Fibroblast of lung (primary cell): ENCODE measurements at regions not wholly inside any gene's neighbourhood (a gene's known extent, or its start where the extent isn't known, plus 50 kb on each side); places are given as distances from the start of the nearest gene placed in this dataset.

Experiments used
- DNase-seq, 2 donors: peaks; one replicate each; pipeline versions ENCODE4 v3.0.0 to v3.0.0-alpha.2; 2010; ENCODE audit warnings: low read depth in 2 of 2
- H2AFZ ChIP-seq: 2 replicates; pipeline ENCODE4 v1.5.1; 2012; ENCODE audit warnings: low read length, control low read depth, inconsistent platforms
- H3K27ac ChIP-seq: 2 replicates; pipeline ENCODE4 v1.5.1; 2011; ENCODE audit warnings: low read length, control low read depth; ENCODE audit not compliant: insufficient read depth
- H3K27me3 ChIP-seq: 2 replicates; pipeline ENCODE4 v1.5.1; 2011; ENCODE audit warnings: mild to moderate bottlenecking, low read length; ENCODE audit not compliant: control insufficient read depth, insufficient read depth
- H3K36me3 ChIP-seq: 2 replicates; pipeline ENCODE4 v1.5.1; 2011; ENCODE audit warnings: low read length; ENCODE audit not compliant: control insufficient read depth, insufficient read depth
- H3K4me1 ChIP-seq: 2 replicates; pipeline ENCODE4 v1.5.1; 2011; ENCODE audit warnings: low read length; ENCODE audit not compliant: control insufficient read depth, insufficient read depth; ENCODE audit errors: extremely low read depth
- H3K4me2 ChIP-seq: 2 replicates; pipeline ENCODE4 v1.5.1; 2011; ENCODE audit warnings: low read length, control low read depth; ENCODE audit not compliant: insufficient read depth; ENCODE audit errors: extremely low read depth
- H3K4me3 ChIP-seq, 4 experiments: fragments of 200-600 bp in 1 of 4; sonication (generic) in 1 of 4; replicated peaks in 1 of 4; 2 replicates each; pipeline ENCODE4 v1.5.1; 2011 to 2016; ENCODE audit warnings: low read length in 4 of 4, low read depth in 3 of 4, mild to moderate bottlenecking in 3 of 4, control low read depth in 2 of 4, inconsistent platforms in 1 of 4, mixed read lengths in 1 of 4; ENCODE audit not compliant: insufficient read depth in 1 of 4; ENCODE audit errors: control extremely low read depth in 1 of 4
- H3K79me2 ChIP-seq: 2 replicates; pipeline ENCODE4 v1.5.1; 2012; ENCODE audit warnings: mild to moderate bottlenecking, low read length, inconsistent platforms; ENCODE audit not compliant: control insufficient read depth, insufficient read depth
- H3K9ac ChIP-seq: 2 replicates; pipeline ENCODE4 v1.5.1; 2011; ENCODE audit warnings: mild to moderate bottlenecking, low read length, control low read depth; ENCODE audit not compliant: insufficient read depth
- H3K9me3 ChIP-seq: 2 replicates; pipeline ENCODE4 v1.5.1; 2012; ENCODE audit warnings: low read depth, low read length; ENCODE audit not compliant: control insufficient read depth, insufficient read depth
- H4K20me1 ChIP-seq: 2 replicates; pipeline ENCODE4 v1.5.1; 2011; ENCODE audit warnings: low read length; ENCODE audit not compliant: control insufficient read depth, insufficient read depth; ENCODE audit errors: extremely low read depth
- CTCF ChIP-seq, 2 donors: IDR thresholded peaks in 1 of 2; conservative IDR thresholded peaks in 1 of 2; 1 replicate in 1 of 2; 2 replicates in 1 of 2; pipeline ENCODE4 v1.5.1; 2011 to 2012; ENCODE audit warnings: low read length in 2 of 2, control low read depth in 1 of 2, inconsistent platforms in 1 of 2, low read depth in 1 of 2, mild to moderate bottlenecking in 1 of 2
- EZH2 ChIP-seq: IDR thresholded peaks from 2 replicates; pipeline ENCODE4 v1.5.1; 2012; ENCODE audit warnings: low read length, control low read depth, mild to moderate bottlenecking; ENCODE audit errors: missing control alignments

DNA sequence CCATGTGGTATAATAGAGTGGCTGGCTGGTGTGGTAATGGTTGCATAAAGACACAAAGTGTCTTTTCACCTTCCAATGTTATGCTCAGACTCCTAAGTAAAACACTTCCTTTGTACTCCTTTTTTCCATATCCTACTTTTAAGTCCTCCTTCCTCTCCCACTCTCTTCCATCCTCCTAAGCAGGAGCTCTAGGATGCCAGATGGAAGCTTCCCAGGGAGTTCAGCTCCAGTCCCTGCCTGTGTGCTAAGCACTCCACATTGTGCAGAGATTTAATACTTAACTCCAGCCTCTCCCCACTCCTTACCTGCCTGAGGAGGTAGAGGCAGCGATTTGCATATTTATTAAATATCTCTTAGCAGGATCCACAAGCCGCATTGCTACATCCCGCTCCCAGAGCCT lies 60.5 kb upstream of the IGSF21 start:
- Histone ChIP-seq H3K9ac (no peak overlapping the region), H3K4me2 (no peak overlapping the region), H2AFZ (no peak overlapping the region), H3K27me3 (no peaks in the 10 kb centered on the region), H3K4me1 (no peaks in the 10 kb centered on the region), H3K27ac (no peak overlapping the region), H3K36me3 (no peaks in the 10 kb centered on the region), H4K20me1 (no peaks in the 10 kb centered on the region), H3K9me3 (no peaks in the 10 kb centered on the region), H3K79me2 (no peaks in the 10 kb centered on the region), H3K4me3 (no peak overlapping the region)
- no peak for TF ChIP-seq EZH2
- TF ChIP-seq CTCF (conservative IDR thresholded peaks at IDR 0.05 in 1 of 2, IDR thresholded peaks at IDR 0.05 in 1 of 2; ENCODE audit: low read depth in 1 of 2, low read length in 2 of 2): no peak
- DNase-seq: no peak

DNA sequence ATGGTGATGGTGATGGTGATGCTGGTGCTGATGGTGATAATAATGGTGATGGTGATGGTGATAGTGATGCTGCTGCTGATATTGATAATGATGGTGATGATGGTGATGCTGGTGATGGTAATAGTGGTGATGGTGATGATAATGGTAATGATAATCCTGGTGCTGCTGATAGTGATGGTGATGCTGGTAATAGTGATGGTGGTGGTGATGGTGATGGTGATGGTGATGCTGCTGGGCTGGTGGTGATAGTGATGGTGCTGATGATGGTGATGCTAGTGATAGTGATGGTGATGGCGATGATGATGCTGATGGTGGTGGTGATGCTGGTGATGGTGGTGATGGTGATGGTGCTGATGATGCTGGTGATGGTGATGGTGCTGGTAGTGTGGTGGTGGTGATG lies 58.4 kb upstream of the IGSF21 start:
- no peak overlapping the region for H3K27ac ChIP-seq
- TF ChIP-seq EZH2: no peak
- TF ChIP-seq CTCF (conservative IDR thresholded peaks at IDR 0.05 in 1 of 2, IDR thresholded peaks at IDR 0.05 in 1 of 2; ENCODE audit: low read depth in 1 of 2, low read length in 2 of 2): no peak
- H3K4me2 ChIP-seq: no peak overlapping the region
- no peaks in the 10 kb centered on the region for H3K4me1 ChIP-seq
- no peaks in the 10 kb centered on the region for H3K79me2 ChIP-seq
- no peaks in the 10 kb centered on the region for H3K9me3 ChIP-seq
- no peak overlapping the region for H2AFZ ChIP-seq
- H3K27me3 ChIP-seq: no peaks in the 10 kb centered on the region
- H3K4me3 ChIP-seq: no peak overlapping the region
- DNase-seq: no peak
- no peaks in the 10 kb centered on the region for H3K36me3 ChIP-seq
- H3K9ac ChIP-seq: no peak overlapping the region
- H4K20me1 ChIP-seq: no peaks in the 10 kb centered on the region

DNA sequence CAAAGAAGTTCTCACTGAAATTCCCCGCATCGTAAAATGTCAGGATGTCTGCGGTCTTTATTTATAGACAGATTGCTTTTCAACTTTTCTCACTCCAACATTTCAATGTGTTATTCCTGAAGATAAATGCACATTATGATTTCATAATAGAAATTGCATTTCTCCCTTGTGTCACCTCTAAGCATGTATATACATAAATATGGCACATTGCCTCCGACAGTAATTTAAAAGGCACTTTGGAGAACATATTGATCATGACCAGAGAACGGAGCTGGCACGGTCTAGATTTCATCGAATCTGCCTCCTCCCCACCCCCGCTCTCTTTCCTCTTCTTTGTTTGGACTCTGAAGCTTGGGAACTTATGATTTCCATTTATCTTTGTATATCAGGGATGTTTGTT lies 54.9 kb upstream of the IGSF21 start:
- Histone ChIP-seq H3K36me3 (no peaks in the 10 kb centered on the region), H3K4me1 (no peaks in the 10 kb centered on the region), H3K9me3 (no peaks in the 10 kb centered on the region), H3K4me3 (no peak overlapping the region), H3K27ac (no peak overlapping the region), H3K4me2 (no peak overlapping the region), H2AFZ (no peak overlapping the region), H3K79me2 (no peaks in the 10 kb centered on the region), H4K20me1 (no peaks in the 10 kb centered on the region), H3K9ac (no peak overlapping the region), H3K27me3 (no peaks in the 10 kb centered on the region)
- TF ChIP-seq EZH2: no peak
- no peak for TF ChIP-seq CTCF (conservative IDR thresholded peaks at IDR 0.05 in 1 of 2, IDR thresholded peaks at IDR 0.05 in 1 of 2; ENCODE audit: low read depth in 1 of 2, low read length in 2 of 2)
- DNase-seq: no peak
